H9 (cell line): ENCODE measurements at regions not wholly inside any gene's neighbourhood (a gene's known extent, or its start where the extent isn't known, plus 50 kb on each side); places are given as distances from the start of the nearest gene placed in this dataset.
"Not testable (repeated sequence)": the region's sequence is repeated elsewhere in the genome, so short reads cannot be mapped to it uniquely, and the experiment has no call there.

Experiments
- DNase-seq: peaks from one replicate; pipeline ENCODE4 v3.0.0-alpha.2; 2017
- H2AFZ ChIP-seq: one replicate; pipeline ENCODE4 v1.6.1; 2013; ENCODE audit warnings: mild to moderate bottlenecking, low read length, control low read depth, moderate library complexity
- H2AK5ac ChIP-seq: 2 replicates; pipeline ENCODE4 v1.6.1; 2013; ENCODE audit warnings: low read length, control low read depth, mixed read lengths; ENCODE audit not compliant: insufficient read length
- H2BK120ac ChIP-seq: one replicate; pipeline ENCODE4 v1.6.1; 2013; ENCODE audit warnings: low read depth, mild to moderate bottlenecking, low read length, control low read depth, inconsistent platforms; ENCODE audit not compliant: poor library complexity, severe bottlenecking
- H2BK12ac ChIP-seq: 2 replicates; pipeline ENCODE4 v1.6.1; 2013; ENCODE audit warnings: low read length, control low read depth, mixed read lengths, low read depth; ENCODE audit not compliant: insufficient read length
- H2BK15ac ChIP-seq: 2 replicates; pipeline ENCODE4 v1.6.1; 2013; ENCODE audit warnings: low read depth, low read length, control low read depth
- H2BK20ac ChIP-seq: one replicate; pipeline ENCODE4 v1.6.1; 2013; ENCODE audit warnings: low read depth, mild to moderate bottlenecking, low read length, control low read depth, inconsistent platforms; ENCODE audit not compliant: poor library complexity, severe bottlenecking
- H2BK5ac ChIP-seq: 2 replicates; pipeline ENCODE4 v1.6.1; 2013; ENCODE audit warnings: low read length, control low read depth, mixed read lengths; ENCODE audit not compliant: insufficient read length
- H3K14ac ChIP-seq: 2 replicates; pipeline ENCODE4 v1.6.1; 2013; ENCODE audit warnings: low read length, control low read depth; ENCODE audit not compliant: insufficient read depth
- H3K18ac ChIP-seq: 2 replicates; pipeline ENCODE4 v1.6.1; 2013; ENCODE audit warnings: low read depth, mild to moderate bottlenecking, mixed read lengths, low read length, control low read depth; ENCODE audit not compliant: insufficient read length
- H3K23ac ChIP-seq: 2 replicates; pipeline ENCODE4 v1.6.1; 2013; ENCODE audit warnings: low read length, control low read depth, mixed read lengths, low read depth; ENCODE audit not compliant: insufficient read length
- H3K23me2 ChIP-seq: 2 replicates; pipeline ENCODE4 v1.6.1; 2013; ENCODE audit warnings: low read depth, mild to moderate bottlenecking, mixed read lengths, low read length, control low read depth; ENCODE audit not compliant: insufficient read length, poor library complexity, severe bottlenecking
- H3K27ac ChIP-seq: 2 replicates; pipeline ENCODE4 v1.5.1; 2013; ENCODE audit warnings: low read length, control low read depth, mixed read lengths, low read depth; ENCODE audit not compliant: insufficient read length
- H3K27me3 ChIP-seq: 2 replicates; pipeline ENCODE4 v1.6.1; 2013; ENCODE audit warnings: low read length, control low read depth, inconsistent platforms; ENCODE audit not compliant: insufficient read depth
- H3K4ac ChIP-seq: 2 replicates; pipeline ENCODE4 v1.6.1; 2013; ENCODE audit warnings: low read depth, mild to moderate bottlenecking, control low read depth, inconsistent platforms, low read length, moderate library complexity
- H3K4me1 ChIP-seq: 2 replicates; pipeline ENCODE4 v1.6.1; 2013; ENCODE audit warnings: low read length, control low read depth, inconsistent platforms; ENCODE audit not compliant: insufficient read depth
- H3K4me2 ChIP-seq: 2 replicates; pipeline ENCODE4 v1.6.1; 2013; ENCODE audit warnings: low read length, control low read depth, mixed read lengths; ENCODE audit not compliant: insufficient read length, insufficient read depth
- H3K56ac ChIP-seq: 2 replicates; pipeline ENCODE4 v1.6.1; 2013; ENCODE audit warnings: low read depth, mild to moderate bottlenecking, mixed read lengths, low read length, control low read depth; ENCODE audit not compliant: insufficient read length
- H3K79me1 ChIP-seq: 2 replicates; pipeline ENCODE4 v1.6.1; 2013; ENCODE audit warnings: low read depth, mild to moderate bottlenecking, moderate library complexity, low read length, control low read depth, inconsistent platforms; ENCODE audit not compliant: insufficient read depth, poor library complexity, severe bottlenecking
- H3K79me2 ChIP-seq: 2 replicates; pipeline ENCODE4 v1.6.1; 2013; ENCODE audit warnings: low read length, control low read depth, inconsistent platforms; ENCODE audit not compliant: insufficient read depth
- H3K9ac ChIP-seq: 2 replicates; pipeline ENCODE4 v1.6.1; 2013; ENCODE audit warnings: low read length, control low read depth, mixed read lengths; ENCODE audit not compliant: insufficient read length; ENCODE audit errors: extremely low read depth
- H3K9me3 ChIP-seq: one replicate; pipeline ENCODE4 v1.6.1; 2013; ENCODE audit warnings: low read depth, low read length, inconsistent platforms; ENCODE audit not compliant: control insufficient read depth
- H3T11ph ChIP-seq: one replicate; pipeline ENCODE4 v1.6.1; 2013; ENCODE audit warnings: mild to moderate bottlenecking, low read length, control low read depth, inconsistent platforms
- H4K20me1 ChIP-seq: one replicate; pipeline ENCODE4 v1.6.1; 2013; ENCODE audit not compliant: control insufficient read depth, insufficient read length, insufficient read depth
- H4K5ac ChIP-seq: 2 replicates; pipeline ENCODE4 v1.6.1; 2013; ENCODE audit warnings: low read depth, mild to moderate bottlenecking, mixed read lengths, low read length, control low read depth; ENCODE audit not compliant: insufficient read length
- H4K8ac ChIP-seq: replicated peaks from 2 replicates; pipeline ENCODE4 v1.6.1; 2013; ENCODE audit warnings: low read length, control low read depth, mixed read lengths, low read depth; ENCODE audit not compliant: insufficient read length
- H4K91ac ChIP-seq: 2 replicates; pipeline ENCODE4 v1.6.1; 2013; ENCODE audit warnings: low read depth, mild to moderate bottlenecking, moderate library complexity, mixed read lengths, low read length, control low read depth; ENCODE audit not compliant: insufficient read length
- H3K27ac Mint-ChIP-seq, 3 experiments: 2 replicates in 2 of 3; 3 replicates in 1 of 3; pipeline ENCODE4 v1.8.0; 2020 to 2021; ENCODE audit warnings: mixed read lengths in 3 of 3, mild to moderate bottlenecking in 1 of 3, moderate library complexity in 1 of 3
- H3K27me3 Mint-ChIP-seq: 2 replicates; pipeline ENCODE4 v1.8.0; 2021; ENCODE audit warnings: low read depth, mild to moderate bottlenecking, moderate library complexity, mixed read lengths
- H3K36me3 Mint-ChIP-seq, 3 experiments: 2 replicates in 2 of 3; 3 replicates in 1 of 3; pipeline ENCODE4 v1.8.0; 2020 to 2021; ENCODE audit warnings: low read depth in 3 of 3, mixed read lengths in 3 of 3; ENCODE audit not compliant: insufficient read depth in 1 of 3
- H3K4me1 Mint-ChIP-seq, 2 experiments: 2 replicates each; pipeline ENCODE4 v1.8.0; 2020; ENCODE audit warnings: mixed read lengths in 2 of 2
- H3K4me3 Mint-ChIP-seq, 2 experiments: 2 replicates in 1 of 2; 3 replicates in 1 of 2; pipeline ENCODE4 v1.8.0; 2020 to 2021; ENCODE audit warnings: mild to moderate bottlenecking in 2 of 2, mixed read lengths in 2 of 2, moderate library complexity in 1 of 2
- H3K9me3 Mint-ChIP-seq, 2 experiments: 2 replicates in 1 of 2; 3 replicates in 1 of 2; pipeline ENCODE4 v1.8.0; 2020; ENCODE audit warnings: mild to moderate bottlenecking in 2 of 2, mixed read lengths in 2 of 2, moderate library complexity in 1 of 2
- CTCF ChIP-seq: fragments of 200-600 bp; sonication (generic); conservative IDR thresholded peaks from 3 replicates; pipeline ENCODE4 v1.8.0; 2021; ENCODE audit warnings: antibody characterized with exemption, mild to moderate bottlenecking
- WGBS: extraction: QIAGEN DNeasy Blood & Tissue Kit; methylation state at CpG from one replicate; pipeline ENCODE4 v1.1.7; 2013; ENCODE audit warnings: missing lambda C conversion rate, low lambda C conversion rate, mixed read lengths; ENCODE audit not compliant: insufficient read length; ENCODE audit errors: extremely low coverage; 5-methylcytosine and 5-hydroxymethylcytosine counted together

- Mint-ChIP-seq H3K36me3 (no peaks in the 10 kb centered on the region), H3K27ac (no peak overlapping the region), H3K4me1 (no peaks in the 10 kb centered on the region), H3K9me3 (peaks cover 4 to 9% of the 10 kb centered on the region in 2 experiments; a peak in 2 of 5 replicates), H3K27me3 (no peaks in the 10 kb centered on the region), H3K4me3 (no peak overlapping the region)
- Histone ChIP-seq H4K8ac (no peak overlapping the region), H3K14ac (no peak overlapping the region; the same call in 1 of the 2 replicates), H4K91ac (no peak overlapping the region), H3K18ac (no peak overlapping the region), H3K79me2 (no peaks in the 10 kb centered on the region), H3K27me3 (no peaks in the 10 kb centered on the region), H3K4ac (no peak overlapping the region), H3K79me1 (no peaks in the 10 kb centered on the region), H3K4me2 (no peak overlapping the region), H3K23ac (no peak overlapping the region), H2BK120ac (no peak overlapping the region), H2BK15ac (no peak overlapping the region), H2AK5ac (no peak overlapping the region), H3K56ac (no peak overlapping the region), H3K9ac (no peak overlapping the region), H2BK5ac (no peak overlapping the region), H4K20me1 (no peaks in the 10 kb centered on the region), H4K5ac (no peak overlapping the region), H3K23me2 (no peaks in the 10 kb centered on the region), H3K4me1 (no peaks in the 10 kb centered on the region), H2BK20ac (no peak overlapping the region), H2AFZ (no peak overlapping the region), H3K9me3 (peaks cover 8% of the 10 kb centered on the region), H2BK12ac (no peak overlapping the region), H3K27ac (no peak overlapping the region), H3T11ph (no peak overlapping the region)
- no CpG with 5 or more reads among the region's 2 CpGs for WGBS
- no peak for TF ChIP-seq CTCF
- peak; percentile 27 for DNase-seq
Measured at GRCh38 chr15:20106026-20106425, 435.6 kb downstream of the GOLGA6L6 start.

DNA sequence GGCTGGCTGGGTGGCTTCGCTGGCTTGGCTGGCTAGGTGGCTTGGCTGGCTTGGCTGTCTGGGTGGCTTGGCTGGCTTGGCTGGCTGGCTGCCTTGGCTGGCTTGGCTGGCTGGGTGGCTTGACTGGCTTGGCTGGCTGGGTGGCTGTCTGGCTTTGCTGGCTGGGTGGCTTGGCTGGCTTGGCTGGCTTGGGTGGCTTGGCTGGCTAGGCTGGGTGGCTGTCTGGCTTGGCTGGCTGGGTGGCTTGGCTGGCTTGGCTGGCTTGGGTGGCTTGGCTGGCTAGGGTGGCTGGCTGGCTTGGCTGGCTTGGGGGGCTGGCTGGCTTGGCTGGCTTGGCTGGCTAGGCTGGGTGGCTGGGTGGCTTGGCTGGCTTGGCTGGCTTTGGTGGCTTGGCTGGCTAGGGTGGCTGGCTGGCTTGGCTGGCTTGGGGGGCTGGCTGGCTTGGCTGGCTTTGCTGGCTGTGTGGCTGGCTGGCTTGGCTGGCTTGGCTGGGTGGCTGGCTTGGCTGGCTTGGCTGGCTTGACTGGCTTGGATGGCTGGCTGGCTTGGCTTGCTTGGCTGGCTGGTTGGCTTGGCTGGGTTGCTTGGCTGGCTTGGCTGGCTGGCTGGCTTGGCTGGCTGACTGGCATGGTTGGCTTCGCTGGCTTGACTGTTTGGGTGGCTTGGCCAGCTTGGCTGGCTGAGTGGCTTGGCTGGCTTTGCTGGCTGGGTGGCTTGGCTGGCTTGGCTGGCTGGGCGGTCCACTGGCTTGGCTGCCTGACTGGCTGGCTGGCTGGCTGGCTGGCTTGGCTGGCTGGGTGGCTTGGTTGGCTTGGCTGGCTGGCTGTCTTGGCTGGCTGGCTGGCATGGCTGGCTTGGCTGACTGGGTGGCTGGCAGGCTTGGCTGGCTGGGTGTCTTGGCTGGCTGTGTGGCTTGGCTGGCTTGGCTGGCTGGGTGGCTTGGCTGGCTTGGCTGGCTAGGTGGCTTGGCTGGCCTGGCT is 436.3 kb downstream of the GOLGA6L6 start:
- not testable (repeated sequence) for H3T11ph ChIP-seq, H3K27me3 Mint-ChIP-seq, H4K5ac ChIP-seq, H4K91ac ChIP-seq, H3K9ac ChIP-seq, H3K27me3 ChIP-seq, H3K23me2 ChIP-seq, H2BK15ac ChIP-seq, H3K14ac ChIP-seq, H3K9me3 Mint-ChIP-seq, H4K8ac ChIP-seq, H4K20me1 ChIP-seq, H2BK5ac ChIP-seq, H3K23ac ChIP-seq, H3K4me3 Mint-ChIP-seq, H3K27ac ChIP-seq, H3K18ac ChIP-seq, H3K36me3 Mint-ChIP-seq, H2AFZ ChIP-seq, H3K79me2 ChIP-seq, H3K56ac ChIP-seq, H3K9me3 ChIP-seq, H2BK20ac ChIP-seq, H3K4me1 ChIP-seq, H3K4me1 Mint-ChIP-seq, H2BK12ac ChIP-seq, H3K4me2 ChIP-seq, H3K79me1 ChIP-seq, H3K4ac ChIP-seq, H2BK120ac ChIP-seq, H2AK5ac ChIP-seq, H3K27ac Mint-ChIP-seq
- no CpG with 5 or more reads among the region's 3 CpGs for WGBS
- peak; percentile 14 for DNase-seq
